SK-N-SH treated with all-trans-retinoic acid at 6 μM for 48 hours (cell line): ENCODE measurements at regions not wholly inside any gene's neighbourhood (a gene's known extent, or its start where the extent isn't known, plus 50 kb on each side); places are given as distances from the start of the nearest gene placed in this dataset.

Source experiments
- ATAC-seq: fragments of 200-7000 bp; cut with Tn5 transposase; 3 replicates; pipeline ENCODE4 v1.9.1; 2020; ENCODE audit warnings: mild to moderate bottlenecking, moderate library complexity
- ARNTL ChIP-seq: fragments of 450-650 bp; formaldehyde crosslinking; IDR thresholded peaks from 2 replicates; pipeline ENCODE4 v1.5.0; 2020; ENCODE audit warnings: low read depth, mild to moderate bottlenecking, moderate library complexity, borderline replicate concordance
- BACH2 ChIP-seq: fragments of 250-450 bp; sonication (Bioruptor Pico); IDR thresholded peaks from 2 replicates; pipeline ENCODE4 v1.9.0; 2021; ENCODE audit warnings: mild to moderate bottlenecking, borderline replicate concordance
- CSDC2 ChIP-seq: fragments of 250-450 bp; sonication (Bioruptor Pico); IDR thresholded peaks from 2 replicates; pipeline ENCODE4 v1.5.0; 2020; ENCODE audit warnings: mild to moderate bottlenecking, moderate library complexity
- ESRRG ChIP-seq: fragments of 250-450 bp; sonication (Bioruptor Pico); IDR thresholded peaks from 2 replicates; pipeline ENCODE4 v1.6.1; 2021; ENCODE audit warnings: mild to moderate bottlenecking
- GLIS3 ChIP-seq: fragments of 250-450 bp; sonication (Bioruptor Pico); IDR thresholded peaks from 2 replicates; pipeline ENCODE4 v1.5.0; 2020; ENCODE audit warnings: mild to moderate bottlenecking, moderate library complexity
- ISL1 ChIP-seq: fragments of 250-450 bp; sonication (Bioruptor Pico); IDR thresholded peaks from 2 replicates; pipeline ENCODE4 v2.1.2; 2022; ENCODE audit warnings: mild to moderate bottlenecking, moderate library complexity
- OSR1 ChIP-seq: fragments of 250-450 bp; sonication (Bioruptor Pico); IDR thresholded peaks from 2 replicates; pipeline ENCODE4 v1.8.0; 2022; ENCODE audit warnings: moderate library complexity, mild to moderate bottlenecking, inconsistent platforms
- PPARA ChIP-seq: fragments of 250-450 bp; sonication (Bioruptor Pico); IDR thresholded peaks from 2 replicates; pipeline ENCODE4 v1.5.0; 2020; ENCODE audit warnings: mild to moderate bottlenecking, borderline replicate concordance
- RARB ChIP-seq: fragments of 250-450 bp; sonication (Bioruptor Pico); IDR thresholded peaks from 2 replicates; pipeline ENCODE4 v1.8.0; 2021; ENCODE audit warnings: mild to moderate bottlenecking, moderate library complexity
- SNAI2 ChIP-seq: fragments of 250-450 bp; sonication (Bioruptor Pico); IDR thresholded peaks from 2 replicates; pipeline ENCODE4 v1.5.0; 2020; ENCODE audit warnings: mild to moderate bottlenecking, moderate library complexity
- TCF4 ChIP-seq: fragments of 250-450 bp; sonication (Bioruptor Pico); IDR thresholded peaks from 2 replicates; pipeline ENCODE4 v1.8.0; 2021; ENCODE audit warnings: mild to moderate bottlenecking, moderate library complexity, borderline replicate concordance
- ZFP3 ChIP-seq: fragments of 250-450 bp; sonication (Bioruptor Pico); IDR thresholded peaks from 2 replicates; pipeline ENCODE4 v1.5.0; 2020; ENCODE audit warnings: mild to moderate bottlenecking, moderate library complexity
- ZFP30 ChIP-seq: fragments of 450-650 bp; formaldehyde crosslinking; IDR thresholded peaks from 2 replicates; pipeline ENCODE4 v1.5.0; 2022; ENCODE audit warnings: mild to moderate bottlenecking, moderate library complexity
- ZNF565 ChIP-seq: fragments of 450-650 bp; formaldehyde crosslinking; conservative IDR thresholded peaks from 2 replicates; pipeline ENCODE4 v1.5.0; 2020; ENCODE audit warnings: low read depth, mild to moderate bottlenecking, moderate library complexity
- ZNF70 ChIP-seq: fragments of 450-650 bp; formaldehyde crosslinking; IDR thresholded peaks from 2 replicates; pipeline ENCODE4 v1.5.0; 2020; ENCODE audit warnings: mild to moderate bottlenecking, moderate library complexity
- ZNF8 ChIP-seq: fragments of 450-650 bp; formaldehyde crosslinking; IDR thresholded peaks from 2 replicates; pipeline ENCODE4 v1.5.0; 2020; ENCODE audit warnings: mild to moderate bottlenecking, moderate library complexity
- TF ChIP-seq, protein P1 (sequence below): fragments of 250-450 bp; sonication (Bioruptor Pico); IDR thresholded peaks from 2 replicates; pipeline ENCODE4 v1.8.0; 2021; ENCODE audit warnings: low read depth, mild to moderate bottlenecking, moderate library complexity, borderline replicate concordance
- TF ChIP-seq, protein P2 (sequence below): fragments of 250-450 bp; sonication (Bioruptor Pico); IDR thresholded peaks from 2 replicates; pipeline ENCODE4 v1.8.0; 2020; ENCODE audit warnings: mild to moderate bottlenecking, moderate library complexity, borderline replicate concordance
- TF ChIP-seq, protein P3 (sequence below): fragments of 250-450 bp; sonication (Bioruptor Pico); IDR thresholded peaks from 2 replicates; pipeline ENCODE4 v1.5.0; 2020; ENCODE audit warnings: mild to moderate bottlenecking, moderate library complexity
- TF ChIP-seq, protein P4 (sequence below): fragments of 250-450 bp; sonication (Bioruptor Pico); IDR thresholded peaks from 2 replicates; pipeline ENCODE4 v1.5.1; 2020; ENCODE audit warnings: low read depth, mild to moderate bottlenecking, moderate library complexity

DNA sequence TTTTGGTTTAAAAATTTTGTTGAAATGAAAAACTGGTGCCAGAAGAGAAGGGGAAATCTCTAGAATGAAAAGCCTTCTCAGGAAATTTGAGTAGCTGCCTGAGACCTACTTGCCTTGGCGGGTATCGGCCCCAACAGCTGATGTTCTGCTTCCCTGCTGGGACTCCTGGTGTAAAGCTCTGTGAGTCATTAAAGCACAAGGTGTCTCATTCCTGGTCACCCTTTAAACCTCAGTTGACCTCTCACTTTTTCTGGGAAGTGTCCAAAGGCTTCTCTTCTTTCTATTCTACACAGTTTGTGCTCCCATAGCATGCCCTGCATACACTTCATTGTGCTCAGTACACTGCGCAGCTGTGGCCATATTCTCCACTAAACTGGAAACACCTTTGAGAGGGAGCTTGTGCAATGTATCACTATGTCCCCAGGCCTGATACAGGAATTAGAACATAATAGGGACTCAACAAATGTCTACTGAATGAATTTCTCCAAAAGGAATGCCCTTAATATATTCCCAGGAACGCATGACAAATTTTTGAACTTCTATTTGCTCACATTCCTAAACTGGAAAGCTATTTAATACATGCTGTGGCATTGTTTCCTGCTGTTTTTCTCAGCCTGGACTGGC lies 303.9 kb downstream of the SDHAF3 start:
- TF ChIP-seq, protein P1, sequence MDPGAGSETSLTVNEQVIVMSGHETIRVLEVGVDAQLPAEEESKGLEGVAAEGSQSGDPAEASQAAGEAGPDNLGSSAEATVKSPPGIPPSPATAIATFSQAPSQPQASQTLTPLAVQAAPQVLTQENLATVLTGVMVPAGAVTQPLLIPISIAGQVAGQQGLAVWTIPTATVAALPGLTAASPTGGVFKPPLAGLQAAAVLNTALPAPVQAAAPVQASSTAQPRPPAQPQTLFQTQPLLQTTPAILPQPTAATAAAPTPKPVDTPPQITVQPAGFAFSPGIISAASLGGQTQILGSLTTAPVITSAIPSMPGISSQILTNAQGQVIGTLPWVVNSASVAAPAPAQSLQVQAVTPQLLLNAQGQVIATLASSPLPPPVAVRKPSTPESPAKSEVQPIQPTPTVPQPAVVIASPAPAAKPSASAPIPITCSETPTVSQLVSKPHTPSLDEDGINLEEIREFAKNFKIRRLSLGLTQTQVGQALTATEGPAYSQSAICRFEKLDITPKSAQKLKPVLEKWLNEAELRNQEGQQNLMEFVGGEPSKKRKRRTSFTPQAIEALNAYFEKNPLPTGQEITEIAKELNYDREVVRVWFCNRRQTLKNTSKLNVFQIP (CRISPR knock-in tag) = no peak
- TF ChIP-seq CSDC2 = no peak
- no peak for TF ChIP-seq ZFP3 (CRISPR knock-in tag)
- no peak for TF ChIP-seq OSR1
- TF ChIP-seq ZFP30 (CRISPR knock-in tag) = no peak
- TF ChIP-seq PPARA = no peak
- no peak for TF ChIP-seq TCF4 (CRISPR knock-in tag)
- no peak for TF ChIP-seq ZNF8 (CRISPR knock-in tag)
- TF ChIP-seq ZNF70 = no peak
- no peak for TF ChIP-seq BACH2
- TF ChIP-seq RARB (CRISPR knock-in tag) = no peak
- TF ChIP-seq, protein P2, sequence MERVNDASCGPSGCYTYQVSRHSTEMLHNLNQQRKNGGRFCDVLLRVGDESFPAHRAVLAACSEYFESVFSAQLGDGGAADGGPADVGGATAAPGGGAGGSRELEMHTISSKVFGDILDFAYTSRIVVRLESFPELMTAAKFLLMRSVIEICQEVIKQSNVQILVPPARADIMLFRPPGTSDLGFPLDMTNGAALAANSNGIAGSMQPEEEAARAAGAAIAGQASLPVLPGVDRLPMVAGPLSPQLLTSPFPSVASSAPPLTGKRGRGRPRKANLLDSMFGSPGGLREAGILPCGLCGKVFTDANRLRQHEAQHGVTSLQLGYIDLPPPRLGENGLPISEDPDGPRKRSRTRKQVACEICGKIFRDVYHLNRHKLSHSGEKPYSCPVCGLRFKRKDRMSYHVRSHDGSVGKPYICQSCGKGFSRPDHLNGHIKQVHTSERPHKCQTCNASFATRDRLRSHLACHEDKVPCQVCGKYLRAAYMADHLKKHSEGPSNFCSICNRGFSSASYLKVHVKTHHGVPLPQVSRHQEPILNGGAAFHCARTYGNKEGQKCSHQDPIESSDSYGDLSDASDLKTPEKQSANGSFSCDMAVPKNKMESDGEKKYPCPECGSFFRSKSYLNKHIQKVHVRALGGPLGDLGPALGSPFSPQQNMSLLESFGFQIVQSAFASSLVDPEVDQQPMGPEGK (CRISPR knock-in tag) = no peak
- TF ChIP-seq GLIS3 (CRISPR knock-in tag) = no peak
- ATAC-seq = no peak

DNA sequence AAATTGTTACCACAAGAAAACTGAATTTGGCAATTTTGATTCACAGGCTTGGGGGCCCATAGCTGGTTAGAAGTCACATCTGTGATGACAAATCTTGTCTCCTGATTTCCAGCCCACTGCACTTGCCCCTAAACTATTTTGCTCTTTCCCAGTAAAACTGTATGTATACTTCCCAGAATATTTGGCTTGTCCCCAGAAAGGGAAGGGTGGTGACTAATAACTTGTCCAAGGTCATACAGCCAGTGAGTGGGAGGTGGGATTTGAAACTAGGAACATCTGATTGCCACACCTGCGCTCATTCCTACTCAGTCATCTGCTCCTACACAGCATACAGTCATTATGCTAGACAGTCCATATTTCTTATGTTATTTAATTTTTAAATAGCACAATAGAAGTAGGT lies 304.5 kb downstream of the SDHAF3 start:
- ATAC-seq = no peak
- TF ChIP-seq GLIS3 (CRISPR knock-in tag) (no peak), ISL1 (CRISPR knock-in tag) (no peak), RARB (CRISPR knock-in tag) (no peak), ZFP30 (CRISPR knock-in tag) (no peak), PPARA (no peak), ZNF8 (CRISPR knock-in tag) (no peak), ZNF565 (CRISPR knock-in tag) (no peak), ZNF70 (no peak), SNAI2 (CRISPR knock-in tag) (no peak), TCF4 (CRISPR knock-in tag) (no peak), ZFP3 (CRISPR knock-in tag) (no peak), CSDC2 (no peak), OSR1 (no peak), ESRRG (CRISPR knock-in tag) (no peak), BACH2 (no peak), ARNTL (CRISPR knock-in tag) (no peak)
- TF ChIP-seq, protein P3, sequence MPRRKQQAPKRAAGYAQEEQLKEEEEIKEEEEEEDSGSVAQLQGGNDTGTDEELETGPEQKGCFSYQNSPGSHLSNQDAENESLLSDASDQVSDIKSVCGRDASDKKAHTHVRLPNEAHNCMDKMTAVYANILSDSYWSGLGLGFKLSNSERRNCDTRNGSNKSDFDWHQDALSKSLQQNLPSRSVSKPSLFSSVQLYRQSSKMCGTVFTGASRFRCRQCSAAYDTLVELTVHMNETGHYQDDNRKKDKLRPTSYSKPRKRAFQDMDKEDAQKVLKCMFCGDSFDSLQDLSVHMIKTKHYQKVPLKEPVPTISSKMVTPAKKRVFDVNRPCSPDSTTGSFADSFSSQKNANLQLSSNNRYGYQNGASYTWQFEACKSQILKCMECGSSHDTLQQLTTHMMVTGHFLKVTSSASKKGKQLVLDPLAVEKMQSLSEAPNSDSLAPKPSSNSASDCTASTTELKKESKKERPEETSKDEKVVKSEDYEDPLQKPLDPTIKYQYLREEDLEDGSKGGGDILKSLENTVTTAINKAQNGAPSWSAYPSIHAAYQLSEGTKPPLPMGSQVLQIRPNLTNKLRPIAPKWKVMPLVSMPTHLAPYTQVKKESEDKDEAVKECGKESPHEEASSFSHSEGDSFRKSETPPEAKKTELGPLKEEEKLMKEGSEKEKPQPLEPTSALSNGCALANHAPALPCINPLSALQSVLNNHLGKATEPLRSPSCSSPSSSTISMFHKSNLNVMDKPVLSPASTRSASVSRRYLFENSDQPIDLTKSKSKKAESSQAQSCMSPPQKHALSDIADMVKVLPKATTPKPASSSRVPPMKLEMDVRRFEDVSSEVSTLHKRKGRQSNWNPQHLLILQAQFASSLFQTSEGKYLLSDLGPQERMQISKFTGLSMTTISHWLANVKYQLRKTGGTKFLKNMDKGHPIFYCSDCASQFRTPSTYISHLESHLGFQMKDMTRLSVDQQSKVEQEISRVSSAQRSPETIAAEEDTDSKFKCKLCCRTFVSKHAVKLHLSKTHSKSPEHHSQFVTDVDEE (CRISPR knock-in tag) = no peak
- TF ChIP-seq, protein P2 (CRISPR knock-in tag) = no peak
- TF ChIP-seq, protein P4, sequence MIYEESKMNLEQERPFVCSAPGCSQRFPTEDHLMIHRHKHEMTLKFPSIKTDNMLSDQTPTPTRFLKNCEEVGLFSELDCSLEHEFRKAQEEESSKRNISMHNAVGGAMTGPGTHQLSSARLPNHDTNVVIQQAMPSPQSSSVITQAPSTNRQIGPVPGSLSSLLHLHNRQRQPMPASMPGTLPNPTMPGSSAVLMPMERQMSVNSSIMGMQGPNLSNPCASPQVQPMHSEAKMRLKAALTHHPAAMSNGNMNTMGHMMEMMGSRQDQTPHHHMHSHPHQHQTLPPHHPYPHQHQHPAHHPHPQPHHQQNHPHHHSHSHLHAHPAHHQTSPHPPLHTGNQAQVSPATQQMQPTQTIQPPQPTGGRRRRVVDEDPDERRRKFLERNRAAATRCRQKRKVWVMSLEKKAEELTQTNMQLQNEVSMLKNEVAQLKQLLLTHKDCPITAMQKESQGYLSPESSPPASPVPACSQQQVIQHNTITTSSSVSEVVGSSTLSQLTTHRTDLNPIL (CRISPR knock-in tag) = no peak
- TF ChIP-seq, protein P1 (CRISPR knock-in tag) = no peak
